ENCODE measurements at regions not wholly inside any gene's neighbourhood (a gene's known extent, or its start where the extent isn't known, plus 50 kb on each side); places are given as distances from the start of the nearest gene placed in this dataset.

- no peaks in the 10 kb centered on the region for H3K27me3 Mint-ChIP-seq (ENCODE audit: low read depth)
- H3K9me3 ChIP-seq (ENCODE audit: control insufficient read depth, low read depth, low read length): no peaks in the 10 kb centered on the region
- H2AK5ac ChIP-seq (ENCODE audit: insufficient read length, low read length): no peak overlapping the region
- no peaks in the 10 kb centered on the region for H3K79me2 ChIP-seq (ENCODE audit: insufficient read depth, low read length)
- WGBS (ENCODE audit: extremely low coverage, insufficient read length, low lambda C conversion rate): no CpG with 5 or more reads among the region's 3 CpGs
- no peak overlapping the region for H3K4me3 Mint-ChIP-seq
- no peak overlapping the region for H2BK5ac ChIP-seq (ENCODE audit: insufficient read length, low read length)
- no peak overlapping the region for H2AFZ ChIP-seq (ENCODE audit: low read length)
- H3K36me3 Mint-ChIP-seq (ENCODE audit: insufficient read depth in 1 of 3, low read depth in 3 of 3): no peaks in the 10 kb centered on the region; a peak in 1 of 7 replicates
- H3K56ac ChIP-seq (ENCODE audit: insufficient read length, low read depth, low read length): no peak overlapping the region
- no peak overlapping the region for H3T11ph ChIP-seq (ENCODE audit: low read length)
- no peak overlapping the region for H4K91ac ChIP-seq (ENCODE audit: insufficient read length, low read depth, low read length)
- H3K4ac ChIP-seq (ENCODE audit: low read depth, low read length): no peak overlapping the region
- H3K9ac ChIP-seq (ENCODE audit: extremely low read depth, insufficient read length, low read length): no peak overlapping the region
- no peaks in the 10 kb centered on the region; the same call in 1 of the 2 replicates for H3K27me3 ChIP-seq (ENCODE audit: insufficient read depth, low read length)
- H3K23me2 ChIP-seq (ENCODE audit: insufficient read length, low read depth, low read length, poor library complexity, severe bottlenecking): no peaks in the 10 kb centered on the region
- peaks cover 6 to 8% of the 10 kb centered on the region in 2 experiments; a peak in 3 of 4 replicates for H3K4me1 Mint-ChIP-seq
- H3K27ac ChIP-seq (ENCODE audit: insufficient read length, low read depth, low read length): no peak overlapping the region
- no peaks in the 10 kb centered on the region for H4K20me1 ChIP-seq (ENCODE audit: control insufficient read depth, insufficient read depth, insufficient read length)
- no peak for TF ChIP-seq CTCF (conservative IDR thresholded peaks at IDR 0.05)
- no peak overlapping the region for H3K23ac ChIP-seq (ENCODE audit: insufficient read length, low read depth, low read length)
- H3K14ac ChIP-seq (ENCODE audit: insufficient read depth, low read length): no peak overlapping the region
- no peak overlapping the region for H2BK12ac ChIP-seq (ENCODE audit: insufficient read length, low read depth, low read length)
- DNase-seq: no peak
- H3K79me1 ChIP-seq (ENCODE audit: insufficient read depth, low read depth, low read length, poor library complexity, severe bottlenecking): no peaks in the 10 kb centered on the region
- no peak overlapping the region for H3K27ac Mint-ChIP-seq
- no peak overlapping the region for H2BK15ac ChIP-seq (ENCODE audit: low read depth, low read length)
- no peak overlapping the region for H3K18ac ChIP-seq (ENCODE audit: insufficient read length, low read depth, low read length)
- H3K9me3 Mint-ChIP-seq: no peaks in the 10 kb centered on the region
- H3K4me1 ChIP-seq (ENCODE audit: insufficient read depth, low read length): no peaks in the 10 kb centered on the region; the same call in 1 of the 2 replicates
- no peak overlapping the region for H3K4me2 ChIP-seq (ENCODE audit: insufficient read depth, insufficient read length, low read length)
- no peak overlapping the region for H4K5ac ChIP-seq (ENCODE audit: insufficient read length, low read depth, low read length)
- H2BK20ac ChIP-seq (ENCODE audit: low read depth, low read length, poor library complexity, severe bottlenecking): no peak overlapping the region
- no peak overlapping the region for H4K8ac ChIP-seq (replicated peaks; ENCODE audit: insufficient read length, low read depth, low read length)
- H2BK120ac ChIP-seq (ENCODE audit: low read depth, low read length, poor library complexity, severe bottlenecking): no peak overlapping the region
Observed at GRCh38 chr2:107543793-107544192, 282.9 kb upstream of the RGPD4 start.

Data from H9 (cell line).